ENCODE measurements at regions not wholly inside any gene's neighbourhood (a gene's known extent, or its start where the extent isn't known, plus 50 kb on each side); places are given as distances from the start of the nearest gene placed in this dataset.
A peak's percentile ranks its signal among the peaks of the same experiment; 100 is the strongest.
"Not testable (repeated sequence)": the region's sequence is repeated elsewhere in the genome, so short reads cannot be mapped to it uniquely, and the experiment has no call there.

- H3K4me3 ChIP-seq (ENCODE audit: low read length in 2 of 2), result no peak overlapping the region
- peaks cover 3 to 13% of the 10 kb centered on the region in 2 donors for H3K4me1 ChIP-seq (ENCODE audit: control insufficient read depth in 2 of 2, insufficient read depth in 2 of 2, low read length in 2 of 2)
- no peaks in the 10 kb centered on the region for H3K27me3 ChIP-seq (ENCODE audit: control insufficient read depth in 2 of 2, insufficient read depth in 1 of 2, low read length in 1 of 2)
- no peak for DNase-seq (ENCODE audit: low read depth in 6 of 9, low spot score in 9 of 9)
- WGBS, result 95% methylated on average over 2 of the region's 2 CpGs
- H3K36me3 ChIP-seq (ENCODE audit: control insufficient read depth in 2 of 2, insufficient read depth in 2 of 2, low read length in 1 of 2), result no peaks in the 10 kb centered on the region
- H3K27ac ChIP-seq (ENCODE audit: low read depth in 1 of 2, low read length in 1 of 2), result no peak overlapping the region
- peaks cover 0 to 16% of the 10 kb centered on the region in 2 donors for H3K9me3 ChIP-seq (ENCODE audit: control insufficient read depth in 2 of 2, insufficient read depth in 1 of 2, low read length in 1 of 2)
These were observed 126.3 kb upstream of the ID2 start for GRCh38 chr2:8555543-8555942.

GRCh38 chr2:8558096-8558495 lies 123.8 kb upstream of the ID2 start:
- DNase-seq (ENCODE audit: low read depth in 6 of 9, low spot score in 9 of 9), result no peak
- H3K4me1 ChIP-seq (ENCODE audit: control insufficient read depth in 2 of 2, insufficient read depth in 2 of 2, low read length in 2 of 2), result no peaks in the 10 kb centered on the region
- H3K27ac ChIP-seq (ENCODE audit: low read depth in 1 of 2, low read length in 1 of 2), result no peak overlapping the region

GRCh38 chr2:8558956-8559355 lies 122.9 kb upstream of the ID2 start:
- no peaks in the 10 kb centered on the region for H3K36me3 ChIP-seq (ENCODE audit: control insufficient read depth in 2 of 2, insufficient read depth in 2 of 2, low read length in 1 of 2)
- DNase-seq (ENCODE audit: low read depth in 6 of 9, low spot score in 9 of 9), result no peak
- H3K9me3 ChIP-seq (ENCODE audit: control insufficient read depth in 2 of 2, insufficient read depth in 1 of 2, low read length in 1 of 2), result peaks cover 0 to 13% of the 10 kb centered on the region in 2 donors
- H3K27ac ChIP-seq (ENCODE audit: low read depth in 1 of 2, low read length in 1 of 2), result no peak overlapping the region
- no peak overlapping the region for H3K4me3 ChIP-seq (ENCODE audit: low read length in 2 of 2)
- H3K27me3 ChIP-seq (ENCODE audit: control insufficient read depth in 2 of 2, insufficient read depth in 1 of 2, low read length in 1 of 2), result no peaks in the 10 kb centered on the region
- peaks cover 0 to 3% of the 10 kb centered on the region in 2 donors for H3K4me1 ChIP-seq (ENCODE audit: control insufficient read depth in 2 of 2, insufficient read depth in 2 of 2, low read length in 2 of 2)
- WGBS, result 99% methylated on average over 2 of the region's 2 CpGs

More at GRCh38 chr2:8558096-8558495, 123.8 kb upstream of the ID2 start:
- WGBS, result 97% methylated on average over 3 of the region's 3 CpGs
- no peaks in the 10 kb centered on the region for H3K36me3 ChIP-seq (ENCODE audit: control insufficient read depth in 2 of 2, insufficient read depth in 2 of 2, low read length in 1 of 2)
- no peak overlapping the region for H3K4me3 ChIP-seq (ENCODE audit: low read length in 2 of 2)
- H3K27me3 ChIP-seq (ENCODE audit: control insufficient read depth in 2 of 2, insufficient read depth in 1 of 2, low read length in 1 of 2), result no peaks in the 10 kb centered on the region
- H3K9me3 ChIP-seq (ENCODE audit: control insufficient read depth in 2 of 2, insufficient read depth in 1 of 2, low read length in 1 of 2), result peaks cover 0 to 13% of the 10 kb centered on the region in 2 donors

GRCh38 chr2:8559805-8560204 lies 122.1 kb upstream of the ID2 start:
- DNase-seq (ENCODE audit: low read depth in 6 of 9, low spot score in 9 of 9), result no peak
- Histone ChIP-seq H3K27ac (ENCODE audit: low read depth in 1 of 2, low read length in 1 of 2) (no peak overlapping the region), H3K9me3 (ENCODE audit: control insufficient read depth in 2 of 2, insufficient read depth in 1 of 2, low read length in 1 of 2) (peaks cover 0 to 13% of the 10 kb centered on the region in 2 donors), H3K4me3 (ENCODE audit: low read length in 2 of 2) (no peak overlapping the region), H3K36me3 (ENCODE audit: control insufficient read depth in 2 of 2, insufficient read depth in 2 of 2, low read length in 1 of 2) (no peaks in the 10 kb centered on the region), H3K4me1 (ENCODE audit: control insufficient read depth in 2 of 2, insufficient read depth in 2 of 2, low read length in 2 of 2) (peaks cover 0 to 10% of the 10 kb centered on the region in 2 donors), H3K27me3 (ENCODE audit: control insufficient read depth in 2 of 2, insufficient read depth in 1 of 2, low read length in 1 of 2) (no peaks in the 10 kb centered on the region)
- WGBS, result 9% methylated on average over 1 of the region's 1 CpG

GRCh38 chr2:8561692-8562091 lies 120.2 kb upstream of the ID2 start:
- not testable (repeated sequence) for DNase-seq (ENCODE audit: low read depth in 6 of 9, low spot score in 9 of 9); H3K36me3 ChIP-seq (ENCODE audit: control insufficient read depth in 2 of 2, insufficient read depth in 2 of 2, low read length in 1 of 2); H3K4me3 ChIP-seq (ENCODE audit: low read length in 2 of 2); H3K27me3 ChIP-seq (ENCODE audit: control insufficient read depth in 2 of 2, insufficient read depth in 1 of 2, low read length in 1 of 2); H3K4me1 ChIP-seq (ENCODE audit: control insufficient read depth in 2 of 2, insufficient read depth in 2 of 2, low read length in 2 of 2); H3K27ac ChIP-seq (ENCODE audit: low read depth in 1 of 2, low read length in 1 of 2)
- H3K9me3 ChIP-seq (ENCODE audit: control insufficient read depth in 2 of 2, insufficient read depth in 1 of 2, low read length in 1 of 2), result peaks cover 0 to 10% of the 10 kb centered on the region in 2 donors
- WGBS, result 99% methylated on average over 1 of the region's 2 CpGs

- no peak overlapping the region for H3K27ac ChIP-seq (ENCODE audit: low read depth in 1 of 2, low read length in 1 of 2)
- no peak overlapping the region for H3K4me3 ChIP-seq (ENCODE audit: low read length in 2 of 2)
- H3K9me3 ChIP-seq (ENCODE audit: control insufficient read depth in 2 of 2, insufficient read depth in 1 of 2, low read length in 1 of 2), result peaks cover 0 to 5% of the 10 kb centered on the region in 2 donors
- 81% methylated on average over 9 of the region's 9 CpGs for WGBS
- peak in 1 of 9 donors; percentile 35 for DNase-seq (ENCODE audit: low read depth in 6 of 9, low spot score in 9 of 9)
- H3K27me3 ChIP-seq (ENCODE audit: control insufficient read depth in 2 of 2, insufficient read depth in 1 of 2, low read length in 1 of 2), result peaks cover 0 to 2% of the 10 kb centered on the region in 2 donors
- H3K4me1 ChIP-seq (ENCODE audit: control insufficient read depth in 2 of 2, insufficient read depth in 2 of 2, low read length in 2 of 2), result peaks cover 0 to 18% of the 10 kb centered on the region in 2 donors
- no peaks in the 10 kb centered on the region for H3K36me3 ChIP-seq (ENCODE audit: control insufficient read depth in 2 of 2, insufficient read depth in 2 of 2, low read length in 1 of 2)
These were observed 117.9 kb upstream of the ID2 start for GRCh38 chr2:8563814-8564474.

- Histone ChIP-seq H3K36me3 (ENCODE audit: control insufficient read depth in 2 of 2, insufficient read depth in 2 of 2, low read length in 1 of 2) (no peaks in the 10 kb centered on the region), H3K27me3 (ENCODE audit: control insufficient read depth in 2 of 2, insufficient read depth in 1 of 2, low read length in 1 of 2) (peaks cover 0 to 5% of the 10 kb centered on the region in 2 donors), H3K4me1 (ENCODE audit: control insufficient read depth in 2 of 2, insufficient read depth in 2 of 2, low read length in 2 of 2) (peaks cover 0 to 18% of the 10 kb centered on the region in 2 donors), H3K4me3 (ENCODE audit: low read length in 2 of 2) (no peak overlapping the region), H3K9me3 (ENCODE audit: control insufficient read depth in 2 of 2, insufficient read depth in 1 of 2, low read length in 1 of 2) (peaks cover 0 to 2% of the 10 kb centered on the region in 2 donors), H3K27ac (ENCODE audit: low read depth in 1 of 2, low read length in 1 of 2) (no peak overlapping the region)
- WGBS, result 98% methylated on average over 9 of the region's 9 CpGs
- DNase-seq (ENCODE audit: low read depth in 6 of 9, low spot score in 9 of 9), result no peak
These were observed 117.4 kb upstream of the ID2 start for GRCh38 chr2:8564475-8564874.

GRCh38 chr2:8565399-8566154 lies 116.3 kb upstream of the ID2 start:
- no peak for DNase-seq (ENCODE audit: low read depth in 6 of 9, low spot score in 9 of 9)
- Histone ChIP-seq H3K27ac (ENCODE audit: low read depth in 1 of 2, low read length in 1 of 2) (no peak overlapping the region), H3K36me3 (ENCODE audit: control insufficient read depth in 2 of 2, insufficient read depth in 2 of 2, low read length in 1 of 2) (no peaks in the 10 kb centered on the region), H3K9me3 (ENCODE audit: control insufficient read depth in 2 of 2, insufficient read depth in 1 of 2, low read length in 1 of 2) (no peaks in the 10 kb centered on the region), H3K27me3 (ENCODE audit: control insufficient read depth in 2 of 2, insufficient read depth in 1 of 2, low read length in 1 of 2) (peaks cover 0 to 7% of the 10 kb centered on the region in 2 donors), H3K4me1 (ENCODE audit: control insufficient read depth in 2 of 2, insufficient read depth in 2 of 2, low read length in 2 of 2) (peaks cover 0 to 20% of the 10 kb centered on the region in 2 donors), H3K4me3 (ENCODE audit: low read length in 2 of 2) (no peak overlapping the region)
- WGBS, result 93% methylated on average over 13 of the region's 13 CpGs

- Histone ChIP-seq H3K36me3 (ENCODE audit: control insufficient read depth in 2 of 2, insufficient read depth in 2 of 2, low read length in 1 of 2) (no peaks in the 10 kb centered on the region), H3K27ac (ENCODE audit: low read depth in 1 of 2, low read length in 1 of 2) (no peak overlapping the region), H3K9me3 (ENCODE audit: control insufficient read depth in 2 of 2, insufficient read depth in 1 of 2, low read length in 1 of 2) (no peaks in the 10 kb centered on the region), H3K4me3 (ENCODE audit: low read length in 2 of 2) (no peak overlapping the region), H3K4me1 (ENCODE audit: control insufficient read depth in 2 of 2, insufficient read depth in 2 of 2, low read length in 2 of 2) (peaks cover 0 to 26% of the 10 kb centered on the region in 2 donors), H3K27me3 (ENCODE audit: control insufficient read depth in 2 of 2, insufficient read depth in 1 of 2, low read length in 1 of 2) (peaks cover 0 to 11% of the 10 kb centered on the region in 2 donors)
- no peak for DNase-seq (ENCODE audit: low read depth in 6 of 9, low spot score in 9 of 9)
- 97% methylated on average over 4 of the region's 4 CpGs for WGBS
These were observed 115.6 kb upstream of the ID2 start for GRCh38 chr2:8566155-8566670.
